BJ (cell line): ENCODE measurements at regions not wholly inside any gene's neighbourhood (a gene's known extent, or its start where the extent isn't known, plus 50 kb on each side); places are given as distances from the start of the nearest gene placed in this dataset.

Source experiments
- CTCF ChIA-PET: fragments of 350-600 bp; formaldehyde crosslinking; extraction: SDS; loops from one replicate; lab custom pipeline; 2021; ENCODE audit warnings: antibody characterized with exemption, inconsistent platforms; lab: Yijun Ruan, JAX
- POLR2A ChIA-PET: fragments of 300-600 bp; sonication (Branson Sonifier 250); formaldehyde crosslinking; extraction: SDS; loops from one replicate; lab custom pipeline; 2021; ENCODE audit warnings: antibody characterized with exemption; lab: Charles Lee
- DNase-seq: peaks from one replicate; pipeline ENCODE4 v3.0.0-alpha.2; 2011; ENCODE audit warnings: low read depth
- H3K27me3 ChIP-seq: 2 replicates; pipeline ENCODE4 v1.6.0; 2011; ENCODE audit warnings: low read length; ENCODE audit not compliant: control insufficient read depth, insufficient read depth
- H3K36me3 ChIP-seq: 2 replicates; pipeline ENCODE4 v1.5.1; 2011; ENCODE audit warnings: low read length; ENCODE audit not compliant: control insufficient read depth, insufficient read depth
- H3K4me3 ChIP-seq: 2 replicates; pipeline ENCODE4 v1.5.1; 2011; ENCODE audit warnings: low read depth, mild to moderate bottlenecking, control low read depth, low read length
- CTCF ChIP-seq: IDR thresholded peaks from 2 replicates; pipeline ENCODE4 v1.5.1; 2011; ENCODE audit warnings: low read depth, mild to moderate bottlenecking, control low read depth, inconsistent platforms, low read length, moderate library complexity; ENCODE audit not compliant: insufficient read depth

GRCh38 chr3:40871394-40871793 lies 327.9 kb upstream of the CTNNB1 start:
- TF ChIP-seq CTCF = no peak
- no peak for DNase-seq
- no peaks in the 10 kb centered on the region for H3K27me3 ChIP-seq
- ChIA-PET CTCF (no interaction called here), POLR2A (no interaction called here)
- H3K4me3 ChIP-seq = no peak overlapping the region
- no peaks in the 10 kb centered on the region for H3K36me3 ChIP-seq

DNA sequence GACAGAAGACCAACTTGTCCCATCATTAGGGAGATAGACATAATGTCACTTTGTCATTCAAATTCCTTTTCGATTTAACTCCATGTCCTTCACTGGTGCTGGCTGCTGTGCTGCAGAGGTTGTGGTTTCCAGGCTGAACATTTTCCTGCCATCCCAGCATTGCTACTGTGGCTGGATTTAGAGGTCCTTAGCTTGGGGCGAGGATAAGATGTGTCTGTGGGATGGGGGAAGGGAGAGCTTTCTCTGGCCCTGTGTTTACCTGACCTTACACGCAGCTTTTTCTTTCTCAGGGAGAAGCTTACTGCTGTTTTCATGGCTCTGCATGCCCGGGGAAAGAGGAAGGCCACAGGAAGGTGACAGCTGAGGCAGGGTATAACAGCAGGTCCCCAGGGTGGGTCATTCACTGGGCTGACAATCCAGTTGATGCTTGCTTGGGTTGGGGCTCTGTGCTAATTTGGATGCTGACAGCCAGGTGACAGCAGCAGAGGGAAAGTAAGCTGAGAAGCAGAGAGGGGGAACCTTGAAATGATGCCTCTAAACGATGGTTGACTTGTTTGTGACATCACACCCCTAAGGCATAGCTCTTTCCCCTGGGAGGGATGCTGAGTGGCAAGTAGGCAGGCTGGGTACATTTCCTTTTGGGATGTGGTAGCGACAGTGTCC lies 326.9 kb upstream of the CTNNB1 start:
- ChIA-PET CTCF (interaction anchor here (0.8 kb wide), 1 partner anchor 288 kb away, joined by 3 read pairs; no protein-coding TSS in a partner anchor), POLR2A (no interaction called here)
- H3K4me3 ChIP-seq = no peak overlapping the region
- H3K27me3 ChIP-seq = no peaks in the 10 kb centered on the region
- DNase-seq = no peak
- no peaks in the 10 kb centered on the region for H3K36me3 ChIP-seq
- no peak for TF ChIP-seq CTCF

DNA sequence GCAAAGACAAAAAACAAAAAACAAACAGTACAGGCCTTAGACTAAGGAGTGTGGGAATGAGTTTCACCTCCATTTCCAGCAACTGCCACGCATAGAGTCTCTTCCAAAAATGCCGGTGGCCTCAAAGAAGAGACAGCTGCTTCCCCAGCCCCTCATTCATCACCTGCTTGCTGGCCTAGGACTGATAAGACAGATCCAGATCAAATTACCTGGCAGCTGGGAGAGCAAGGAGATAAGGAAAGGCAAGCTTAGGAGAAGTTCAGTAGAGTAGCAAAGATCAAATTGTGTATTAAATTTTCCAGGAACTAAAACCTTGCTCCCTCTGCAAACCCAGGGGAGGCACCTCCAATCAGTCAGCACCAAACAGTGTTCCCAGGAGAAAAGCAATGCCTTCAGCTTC lies 325.8 kb upstream of the CTNNB1 start:
- Histone ChIP-seq H3K27me3 (no peaks in the 10 kb centered on the region), H3K36me3 (no peaks in the 10 kb centered on the region), H3K4me3 (no peak overlapping the region)
- no peak for DNase-seq
- ChIA-PET CTCF (interaction anchor here (1.2 kb wide), 1 partner anchor 289 kb away, joined by 3 read pairs; no protein-coding TSS in a partner anchor), POLR2A (no interaction called here)
- TF ChIP-seq CTCF = no peak

DNA sequence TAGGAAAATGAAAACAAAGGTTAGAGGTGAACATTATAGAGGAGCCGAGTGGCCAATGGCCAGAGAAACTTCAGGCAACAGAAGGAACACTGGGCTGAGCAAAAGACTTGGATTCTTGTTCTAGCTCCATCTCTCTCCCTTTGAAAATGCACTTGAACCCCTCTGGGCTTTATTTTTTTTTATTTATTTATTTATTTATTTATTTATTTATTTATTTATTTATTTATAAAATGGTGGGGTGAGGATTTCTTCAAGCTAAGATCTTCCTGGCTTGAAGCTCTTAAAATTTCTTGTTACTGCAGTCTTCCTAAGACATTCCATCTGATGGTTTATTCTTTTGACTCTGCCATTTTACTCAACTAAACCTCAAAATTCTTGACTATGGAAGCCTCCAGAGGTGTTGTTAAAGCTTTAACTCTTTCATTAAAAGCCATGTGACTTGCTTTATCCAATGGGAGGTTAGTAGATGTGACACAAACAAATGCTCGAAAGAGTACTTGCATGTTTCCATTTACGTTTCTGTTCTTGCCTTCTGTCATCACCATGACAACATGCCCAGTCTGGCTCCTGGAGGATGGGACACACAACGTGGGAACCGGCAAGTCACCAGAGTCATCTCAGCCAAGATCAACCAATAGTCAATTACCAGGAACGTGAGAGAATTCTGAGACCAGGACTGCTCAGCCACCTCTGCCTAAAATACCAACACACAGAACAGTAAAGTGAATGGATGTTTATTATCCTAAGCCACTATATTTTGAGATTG lies 325.2 kb upstream of the CTNNB1 start:
- TF ChIP-seq CTCF = no peak
- ChIA-PET CTCF (interaction anchor here (1.2 kb wide), 1 partner anchor 290 kb away, joined by 3 read pairs; no protein-coding TSS in a partner anchor), POLR2A (no interaction called here)
- DNase-seq = no peak
- Histone ChIP-seq H3K4me3 (no peak overlapping the region), H3K36me3 (no peaks in the 10 kb centered on the region), H3K27me3 (no peaks in the 10 kb centered on the region)

DNA sequence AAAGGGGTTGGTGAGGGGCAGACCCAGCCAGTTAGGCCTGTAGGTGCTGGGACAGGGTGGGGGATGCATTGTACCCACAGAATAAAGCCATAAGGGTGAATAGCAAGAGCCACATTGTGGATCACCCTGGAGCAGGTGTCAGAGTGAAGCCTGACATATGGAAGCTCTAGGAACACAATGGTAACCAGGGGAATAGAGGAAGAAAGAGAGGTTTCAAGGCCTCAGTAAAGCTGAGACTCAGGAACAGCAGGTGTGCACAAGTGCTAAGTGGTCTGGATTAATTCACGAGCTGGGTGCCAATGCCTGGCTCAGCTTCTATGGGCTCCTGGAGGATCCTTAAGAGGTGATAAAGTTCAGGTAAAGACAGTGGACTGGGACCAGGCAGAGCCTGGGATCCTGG lies 323.7 kb upstream of the CTNNB1 start:
- H3K27me3 ChIP-seq = no peaks in the 10 kb centered on the region
- ChIA-PET POLR2A (no interaction called here), CTCF (no interaction called here)
- no peak for TF ChIP-seq CTCF
- DNase-seq = no peak
- H3K36me3 ChIP-seq = no peaks in the 10 kb centered on the region
- H3K4me3 ChIP-seq = no peak overlapping the region
